ENCODE measurements at regions not wholly inside any gene's neighbourhood (a gene's known extent, or its start where the extent isn't known, plus 50 kb on each side); places are given as distances from the start of the nearest gene placed in this dataset.
"Not testable (repeated sequence)": the region's sequence is repeated elsewhere in the genome, so short reads cannot be mapped to it uniquely, and the experiment has no call there.

DNA sequence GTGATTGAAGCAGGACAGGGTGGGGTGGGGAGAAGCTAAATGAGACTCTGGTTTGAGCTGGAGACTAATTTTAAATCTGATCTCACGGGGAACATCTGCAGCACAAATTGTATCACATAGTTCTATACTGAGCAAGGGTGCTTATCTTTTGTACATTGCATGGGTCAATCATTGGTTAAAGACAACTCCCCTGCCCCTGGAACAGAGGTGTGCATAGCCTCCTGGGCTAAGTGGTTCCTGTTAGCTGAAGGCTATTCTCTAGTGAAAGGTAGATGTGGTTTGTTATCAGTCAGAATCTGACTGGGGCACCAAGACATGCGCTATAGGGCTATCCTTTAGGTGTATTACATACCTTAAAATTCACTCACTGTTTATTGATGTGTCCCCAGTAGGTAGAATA is 103.9 kb upstream of the KITLG start:
- intact Hi-C loops (cut with DNase I): no loop called here

DNA sequence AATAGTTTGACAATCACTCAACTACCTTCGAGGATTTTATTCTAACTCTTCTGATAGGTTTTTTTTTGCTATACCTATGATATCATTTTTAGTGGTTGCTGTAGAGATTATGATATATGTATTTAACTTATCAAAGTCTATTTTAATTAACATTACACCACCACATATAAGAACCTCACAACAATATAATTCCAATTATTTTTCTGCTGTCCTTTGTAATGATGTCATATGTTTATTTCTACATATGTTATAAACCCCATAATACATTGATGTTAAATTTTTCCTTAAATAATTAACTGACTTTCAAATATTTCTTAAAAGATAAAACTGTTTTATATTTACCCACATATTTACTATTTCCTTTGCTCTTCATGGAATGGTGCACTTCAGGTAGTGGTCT is 103.4 kb upstream of the KITLG start:
- intact Hi-C loops (cut with DNase I): no loop called here
- H3K4me3 ChIP-seq: no peak overlapping the region
- H3K27ac ChIP-seq: no peak overlapping the region
- no peak for TF ChIP-seq POLR2A (IDR thresholded peaks at IDR 0.05)
- TF ChIP-seq, protein P1, sequence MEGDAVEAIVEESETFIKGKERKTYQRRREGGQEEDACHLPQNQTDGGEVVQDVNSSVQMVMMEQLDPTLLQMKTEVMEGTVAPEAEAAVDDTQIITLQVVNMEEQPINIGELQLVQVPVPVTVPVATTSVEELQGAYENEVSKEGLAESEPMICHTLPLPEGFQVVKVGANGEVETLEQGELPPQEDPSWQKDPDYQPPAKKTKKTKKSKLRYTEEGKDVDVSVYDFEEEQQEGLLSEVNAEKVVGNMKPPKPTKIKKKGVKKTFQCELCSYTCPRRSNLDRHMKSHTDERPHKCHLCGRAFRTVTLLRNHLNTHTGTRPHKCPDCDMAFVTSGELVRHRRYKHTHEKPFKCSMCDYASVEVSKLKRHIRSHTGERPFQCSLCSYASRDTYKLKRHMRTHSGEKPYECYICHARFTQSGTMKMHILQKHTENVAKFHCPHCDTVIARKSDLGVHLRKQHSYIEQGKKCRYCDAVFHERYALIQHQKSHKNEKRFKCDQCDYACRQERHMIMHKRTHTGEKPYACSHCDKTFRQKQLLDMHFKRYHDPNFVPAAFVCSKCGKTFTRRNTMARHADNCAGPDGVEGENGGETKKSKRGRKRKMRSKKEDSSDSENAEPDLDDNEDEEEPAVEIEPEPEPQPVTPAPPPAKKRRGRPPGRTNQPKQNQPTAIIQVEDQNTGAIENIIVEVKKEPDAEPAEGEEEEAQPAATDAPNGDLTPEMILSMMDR (IDR thresholded peaks at IDR 0.05): no peak
- H3K27me3 ChIP-seq: no peaks in the 10 kb centered on the region
- ATAC-seq (no peak), DNase-seq (no peak)
- WGBS, 4 donors: 92 to 100% (median 93%) methylated on average over 1 of the region's 1 CpG
- H3K9me3 ChIP-seq: peaks cover 0 to 16% (median 0%) of the 10 kb centered on the region in 12 donors
- H3K4me1 ChIP-seq: no peaks in the 10 kb centered on the region
- H3K36me3 ChIP-seq: no peaks in the 10 kb centered on the region

More for the DNA sequence above, 103.9 kb upstream of the KITLG start:
- Histone ChIP-seq H3K9me3 (peaks cover 0 to 16% (median 0%) of the 10 kb centered on the region in 12 donors), H3K4me1 (no peaks in the 10 kb centered on the region), H3K27me3 (no peaks in the 10 kb centered on the region), H3K36me3 (no peaks in the 10 kb centered on the region), H3K27ac (no peak overlapping the region), H3K4me3 (no peak overlapping the region)
- ATAC-seq (peak in 1 of 4 donors; percentile 20), DNase-seq (no peak)
- TF ChIP-seq, protein P1 (IDR thresholded peaks at IDR 0.05): no peak
- TF ChIP-seq POLR2A (IDR thresholded peaks at IDR 0.05): no peak
- WGBS, 4 donors: 74 to 79% (median 76%) methylated on average over 2 of the region's 2 CpGs

DNA sequence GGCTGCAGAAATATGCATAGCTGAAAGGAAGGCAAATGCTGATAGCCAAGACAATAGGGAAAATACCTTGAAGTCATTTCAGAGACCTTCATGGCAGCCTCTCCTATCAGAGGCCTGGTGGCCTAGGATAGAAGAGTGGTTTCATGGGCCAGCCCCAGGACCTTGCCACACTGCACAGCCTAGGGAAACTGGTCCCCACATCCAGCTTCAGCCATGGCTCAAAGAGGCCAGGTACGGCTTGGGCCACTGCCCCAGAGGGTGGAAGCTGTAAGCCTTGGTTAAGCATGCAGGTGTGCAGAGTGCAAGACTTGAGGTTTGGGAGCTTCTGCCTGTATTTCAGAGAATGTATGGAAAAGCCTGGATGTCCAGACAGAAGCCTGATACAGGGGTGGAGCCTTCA is 101.0 kb upstream of the KITLG start:
- no peak for ATAC-seq
- H3K36me3 ChIP-seq: no peaks in the 10 kb centered on the region
- peaks cover 0 to 3% (median 0%) of the 10 kb centered on the region in 12 donors for H3K9me3 ChIP-seq
- intact Hi-C loops (cut with DNase I): no loop called here
- DNase-seq: peak in 1 of 5 donors; percentile 20
- H3K27ac ChIP-seq: no peak overlapping the region
- TF ChIP-seq, protein P1 (IDR thresholded peaks at IDR 0.05): no peak
- TF ChIP-seq POLR2A (IDR thresholded peaks at IDR 0.05): no peak
- H3K4me3 ChIP-seq: no peak overlapping the region
- no peaks in the 10 kb centered on the region for H3K4me1 ChIP-seq
- H3K27me3 ChIP-seq: no peaks in the 10 kb centered on the region
- WGBS, 4 donors: 93 to 100% (median 99%) methylated on average over 1 of the region's 1 CpG

DNA sequence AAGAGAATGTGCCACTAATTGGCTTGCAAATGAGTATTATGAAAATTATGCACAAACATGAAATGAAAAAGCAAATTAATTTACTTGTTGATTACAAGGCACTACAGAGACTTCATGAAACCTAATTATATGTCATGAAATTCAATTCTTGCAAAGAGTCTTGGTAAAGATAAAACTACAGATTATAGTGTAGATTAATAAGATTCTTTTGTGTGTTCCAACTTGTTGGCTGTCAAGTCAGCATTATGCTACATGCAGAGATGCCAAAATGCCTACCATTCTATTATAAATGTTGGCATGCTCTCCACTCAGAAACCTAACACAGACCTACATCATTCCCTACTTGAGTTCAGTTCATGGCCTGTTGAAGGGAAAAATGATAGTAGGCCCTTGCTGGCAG is 97.2 kb upstream of the KITLG start:
- intact Hi-C loops (cut with DNase I): no loop called here
- Histone ChIP-seq H3K4me3 (no peak overlapping the region), H3K27me3 (no peaks in the 10 kb centered on the region), H3K36me3 (no peaks in the 10 kb centered on the region), H3K27ac (no peak overlapping the region), H3K4me1 (no peaks in the 10 kb centered on the region), H3K9me3 (peaks cover 0 to 2% (median 0%) of the 10 kb centered on the region in 12 donors)
- DNase-seq (no peak), ATAC-seq (no peak)
- TF ChIP-seq, protein P1 (IDR thresholded peaks at IDR 0.05): no peak
- no peak for TF ChIP-seq POLR2A (IDR thresholded peaks at IDR 0.05)

DNA sequence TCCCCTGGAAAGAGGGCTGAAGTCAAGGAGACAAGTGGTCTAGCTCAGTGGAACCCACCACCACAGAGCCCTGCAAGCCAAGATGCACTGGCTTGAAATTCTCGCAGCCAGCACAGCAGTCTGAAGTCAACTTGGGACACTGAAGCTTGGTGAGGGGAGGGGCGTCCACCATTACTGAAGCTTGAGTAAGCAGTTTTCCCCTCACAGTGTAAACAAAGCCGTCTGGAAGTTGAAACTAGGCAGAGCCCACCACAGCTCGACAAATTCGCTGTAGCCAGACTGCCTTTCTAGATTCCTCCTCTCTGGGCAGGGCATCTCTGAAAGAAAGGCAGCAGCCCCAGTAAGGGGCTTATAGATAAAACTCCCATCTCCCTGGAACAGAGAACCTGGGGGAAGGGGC is 87.3 kb upstream of the KITLG start:
- ATAC-seq; H3K4me1 ChIP-seq; intact Hi-C loops (cut with DNase I); H3K36me3 ChIP-seq; H3K27me3 ChIP-seq; H3K4me3 ChIP-seq; H3K27ac ChIP-seq; H3K9me3 ChIP-seq: not testable (repeated sequence)
- WGBS, 4 donors: 59 to 72% (median 64%) methylated on average over 5 of the region's 5 CpGs
- DNase-seq: peak in 1 of 5 donors; percentile 20

Data from heart left ventricle (tissue), 16 donors.